HG02623 (cell line): ENCODE measurements at regions not wholly inside any gene's neighbourhood (a gene's known extent, or its start where the extent isn't known, plus 50 kb on each side); places are given as distances from the start of the nearest gene placed in this dataset.

Experiments used
- ATAC-seq: cut with Tn5 transposase; IDR thresholded peaks from one replicate; pipeline ENCODE4 v1.9.1; 2021; ENCODE audit warnings: moderate library complexity; ENCODE audit not compliant: unreplicated experiment

- ATAC-seq: no peak
These were observed 340.0 kb upstream of the SFSWAP start for GRCh38 chr12:131370791-131371347.

GRCh38 chr12:131371401-131372170 lies 339.3 kb upstream of the SFSWAP start:
- ATAC-seq: no peak

GRCh38 chr12:131372171-131372475 lies 338.8 kb upstream of the SFSWAP start:
- no peak for ATAC-seq

- ATAC-seq: no peak
These were observed 338.1 kb upstream of the SFSWAP start for GRCh38 chr12:131372706-131373195.

DNA sequence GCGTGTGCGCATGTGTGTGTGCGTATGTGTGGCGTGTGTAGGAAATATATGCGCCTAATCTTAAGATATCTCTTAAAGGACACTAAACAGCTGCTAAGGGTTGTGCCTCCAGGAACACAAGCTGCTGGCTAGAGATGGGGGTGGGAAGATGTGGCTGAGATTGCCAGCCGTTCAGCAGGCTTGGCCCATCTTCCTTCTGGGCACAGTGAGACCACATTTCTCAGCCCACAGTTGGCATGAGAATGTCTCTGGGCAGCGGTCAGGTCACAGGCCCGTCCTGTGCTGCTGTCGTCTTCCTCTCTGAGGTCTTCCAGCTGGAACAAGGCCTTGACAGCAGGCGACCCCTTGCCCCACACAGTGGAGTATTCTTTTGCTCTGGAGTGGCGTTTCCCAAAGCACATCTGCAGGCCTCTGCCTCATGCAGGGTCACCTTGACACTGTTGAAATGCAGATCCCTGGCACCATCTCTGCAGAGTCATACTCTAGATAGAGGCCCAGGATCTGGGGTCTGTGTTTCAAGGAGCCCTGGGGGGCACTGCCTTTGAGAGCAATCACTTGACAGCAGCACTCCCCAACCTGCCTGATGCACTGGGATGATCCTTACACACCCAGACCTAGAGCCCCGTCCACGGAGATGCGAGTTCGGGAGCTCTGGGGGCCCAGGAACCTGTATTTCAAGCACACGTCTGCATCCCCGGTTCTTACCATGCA lies 335.5 kb upstream of the SFSWAP start:
- no peak for ATAC-seq

DNA sequence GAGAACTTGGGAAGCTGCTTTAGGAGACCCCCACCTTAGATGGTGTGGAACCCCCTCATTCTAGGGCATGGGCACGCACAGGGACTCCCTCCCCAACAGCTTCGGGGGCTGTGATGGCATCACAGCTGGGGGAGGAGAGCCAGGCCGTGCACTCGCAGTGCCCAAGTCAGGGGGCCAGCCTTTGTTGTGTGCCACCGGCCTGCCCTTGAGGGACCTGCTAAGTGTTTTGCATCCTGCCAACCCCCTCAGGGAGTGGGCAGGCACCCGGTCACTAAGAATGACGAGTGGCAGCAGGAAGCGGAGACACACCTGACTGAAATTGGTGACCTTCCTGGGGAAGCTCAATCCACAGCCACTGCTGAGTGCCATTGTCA lies 334.9 kb upstream of the SFSWAP start:
- no peak for ATAC-seq

- no peak for ATAC-seq
These were observed 332.6 kb upstream of the SFSWAP start for GRCh38 chr12:131378176-131378842.

- ATAC-seq: no peak
These were observed 331.8 kb upstream of the SFSWAP start for GRCh38 chr12:131378861-131379665.

DNA sequence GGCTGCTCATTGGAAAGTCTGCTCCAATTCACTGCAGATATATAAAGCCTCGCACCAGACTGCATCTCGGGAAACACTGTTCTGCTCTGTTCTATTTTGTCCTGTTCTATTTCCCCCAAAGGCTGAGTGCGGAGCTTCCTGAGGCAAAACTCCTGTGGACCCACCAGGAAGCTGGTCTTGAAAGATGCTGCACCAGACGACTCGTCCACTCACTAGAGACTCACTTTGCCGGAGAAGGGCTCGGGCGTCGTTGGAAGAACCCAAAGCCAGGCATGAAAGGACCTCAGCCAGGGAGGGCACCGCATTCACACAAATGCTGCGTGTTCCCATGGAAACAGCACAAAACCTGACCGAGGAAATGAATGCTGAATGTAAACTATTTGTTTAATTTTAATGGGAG lies 331.2 kb upstream of the SFSWAP start:
- ATAC-seq: no peak

DNA sequence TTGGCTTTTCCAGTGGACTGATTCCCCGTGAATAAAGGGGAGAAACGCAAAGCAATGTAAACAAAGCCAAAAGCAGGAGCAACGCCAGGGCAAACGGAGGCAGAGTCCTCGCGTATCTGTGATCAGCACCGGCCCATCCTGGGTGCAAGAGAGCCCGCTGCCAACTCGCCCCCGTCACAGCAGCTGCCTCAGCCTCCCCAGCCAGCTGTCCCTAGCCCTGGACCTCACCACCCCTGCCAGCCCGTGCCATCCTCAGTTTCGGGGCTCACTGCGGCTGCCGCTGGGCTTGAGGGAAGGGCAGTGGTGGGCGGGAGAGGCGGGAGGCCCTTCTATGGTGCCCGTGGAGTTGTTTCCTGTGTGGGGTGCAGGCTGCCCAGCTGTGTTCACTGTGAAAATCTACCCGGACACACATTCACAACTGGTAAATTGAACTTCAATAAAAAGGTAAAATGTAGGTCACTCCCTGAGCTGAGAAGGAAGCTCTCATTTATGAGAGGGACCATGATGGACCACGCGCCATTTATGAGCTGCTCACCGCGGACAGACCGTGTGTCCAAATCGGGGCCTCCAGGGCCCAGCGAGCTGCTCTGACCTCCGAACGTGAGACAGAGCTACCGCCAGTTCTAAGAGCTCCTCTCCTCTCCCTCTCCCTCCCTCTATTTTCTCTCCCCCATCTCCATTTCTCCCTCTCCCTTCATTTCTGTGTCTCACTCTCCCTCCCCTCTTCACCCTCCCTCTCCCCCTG lies 330.5 kb upstream of the SFSWAP start:
- ATAC-seq: no peak

DNA sequence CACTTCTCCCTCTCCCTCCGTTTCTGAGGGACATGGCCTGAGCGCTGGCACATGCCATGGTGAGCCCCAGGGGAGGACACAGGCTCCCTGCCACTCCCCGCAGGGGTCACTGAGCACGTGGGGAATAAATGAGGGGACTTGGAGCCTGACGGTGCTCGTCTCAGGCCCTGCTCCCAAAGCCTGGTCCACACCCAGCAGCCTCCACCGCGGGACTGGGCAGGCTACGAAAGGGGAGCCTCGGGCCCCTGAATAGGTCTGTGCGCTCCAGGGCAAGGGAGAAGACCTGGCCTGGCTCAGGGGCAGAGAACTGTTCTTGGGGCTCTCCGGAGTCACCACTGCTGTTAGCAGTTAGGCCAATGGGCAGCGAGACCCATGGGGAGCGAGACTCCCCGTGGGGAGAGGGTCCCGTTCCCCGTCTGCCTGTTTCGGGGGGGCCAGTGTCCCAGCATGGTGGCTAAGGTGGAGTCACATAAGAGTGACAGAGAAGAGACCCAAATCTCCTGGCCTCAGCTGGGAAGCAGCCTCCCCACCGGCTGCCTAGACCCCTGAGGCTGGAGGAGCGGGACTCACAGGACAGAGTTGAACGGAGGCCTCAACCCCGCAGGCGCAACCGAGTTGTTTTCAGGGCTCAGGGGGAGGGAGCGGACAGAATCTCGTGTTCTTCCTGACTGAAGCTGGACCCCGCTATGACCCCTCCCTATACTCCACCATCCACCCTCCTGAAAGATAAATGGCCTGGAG lies 329.8 kb upstream of the SFSWAP start:
- no peak for ATAC-seq

DNA sequence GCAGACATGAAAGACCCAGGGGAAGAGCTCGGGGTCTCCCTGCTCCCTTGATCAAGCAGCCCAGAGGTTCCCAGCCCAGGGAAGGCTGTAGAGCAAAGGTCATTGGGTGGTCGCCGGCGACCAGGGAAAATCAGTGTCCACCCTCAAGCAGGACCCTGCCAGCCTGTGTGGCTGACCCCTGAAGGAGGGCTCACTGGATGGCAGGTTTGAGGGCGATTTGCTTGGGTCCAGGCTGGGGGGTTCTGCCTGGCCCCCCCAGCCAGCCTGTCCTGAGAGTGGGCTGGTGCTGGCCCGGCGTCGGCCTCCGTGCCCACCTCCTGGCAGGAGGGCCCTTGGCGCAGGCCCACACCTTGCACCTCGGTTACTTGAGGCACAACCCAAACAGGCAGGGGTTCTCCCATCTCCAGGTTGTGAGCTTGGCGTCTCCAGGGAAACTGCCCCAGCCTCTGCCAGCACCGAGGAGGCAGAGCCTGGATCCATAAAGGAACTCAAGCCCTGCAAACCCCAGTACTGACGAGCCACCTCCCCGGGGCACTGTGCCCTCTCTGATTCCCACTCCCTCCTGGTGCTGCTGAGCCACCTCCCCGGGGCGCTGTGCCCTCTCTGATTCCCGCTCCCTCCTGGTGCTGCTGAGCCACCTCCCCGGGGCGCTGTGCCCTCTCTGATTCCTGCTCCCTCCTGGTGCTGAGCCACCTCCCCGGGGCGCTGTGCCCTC lies 329.0 kb upstream of the SFSWAP start:
- no peak for ATAC-seq

GRCh38 chr12:131383291-131383690 lies 327.6 kb upstream of the SFSWAP start:
- no peak for ATAC-seq

- ATAC-seq: no peak
These were observed 326.9 kb upstream of the SFSWAP start for GRCh38 chr12:131383741-131384543.

- ATAC-seq: no peak
These were observed 326.4 kb upstream of the SFSWAP start for GRCh38 chr12:131384544-131384855.

DNA sequence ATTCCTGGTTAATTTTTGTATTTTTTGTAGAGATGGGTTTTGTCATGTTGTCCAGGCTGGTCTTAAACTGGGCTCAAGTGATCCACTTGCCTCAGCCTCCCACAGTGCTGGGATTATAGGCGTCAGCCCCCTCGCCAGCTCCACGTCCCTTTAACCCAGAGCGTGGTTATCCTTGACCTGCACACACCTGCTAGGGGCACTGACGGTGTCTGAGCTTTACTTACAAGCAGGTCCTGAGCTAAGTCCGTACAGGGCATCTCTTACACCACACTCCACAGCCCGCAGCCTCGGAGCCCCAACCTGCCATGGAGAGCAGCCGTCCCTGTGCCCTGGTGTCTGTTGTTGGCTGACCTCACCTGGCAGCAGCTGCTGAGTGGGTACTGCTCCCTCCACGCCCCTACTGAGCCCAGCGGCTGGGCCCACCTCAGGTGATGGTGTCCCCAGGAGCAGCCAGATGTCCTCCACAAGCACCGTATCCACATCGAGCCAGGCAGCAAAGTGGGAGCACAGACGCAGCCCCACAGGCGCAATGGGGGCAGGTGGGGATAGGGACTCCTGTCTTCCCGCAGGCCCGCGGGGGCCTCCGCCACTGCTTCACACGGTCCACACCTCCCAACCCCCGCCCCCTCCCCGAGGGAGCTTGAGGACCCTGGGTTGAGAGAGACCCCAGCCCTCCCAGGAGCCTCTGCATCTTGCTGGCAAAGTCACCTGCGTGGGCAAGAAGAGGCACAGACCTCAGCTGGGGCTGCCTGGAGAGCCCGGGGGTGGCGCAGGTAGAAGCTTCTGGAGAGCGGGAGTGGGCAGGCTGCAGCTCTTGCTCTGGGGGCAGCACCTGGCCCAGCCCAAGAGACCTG lies 325.4 kb upstream of the SFSWAP start:
- ATAC-seq: no peak

DNA sequence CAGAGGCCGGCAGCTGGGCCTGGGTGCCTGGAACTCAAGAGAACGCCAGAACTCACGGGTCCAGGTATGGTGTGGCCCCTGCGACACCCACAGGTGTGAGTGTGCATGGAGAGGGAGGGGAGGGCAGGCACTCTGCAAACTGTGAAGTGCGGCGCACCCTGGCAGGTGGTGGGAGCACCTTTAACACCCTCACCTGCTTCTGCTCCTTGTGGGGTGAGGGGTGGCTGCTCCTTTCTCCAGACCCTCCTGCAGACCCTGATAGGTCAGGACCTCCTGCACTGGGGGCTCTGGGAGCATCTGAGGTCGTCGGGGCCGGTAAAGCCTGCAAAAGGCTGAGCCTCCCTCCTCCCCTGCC lies 324.7 kb upstream of the SFSWAP start:
- no peak for ATAC-seq
